ENCODE measurements at regions not wholly inside any gene's neighbourhood (a gene's known extent, or its start where the extent isn't known, plus 50 kb on each side); places are given as distances from the start of the nearest gene placed in this dataset.

DNA sequence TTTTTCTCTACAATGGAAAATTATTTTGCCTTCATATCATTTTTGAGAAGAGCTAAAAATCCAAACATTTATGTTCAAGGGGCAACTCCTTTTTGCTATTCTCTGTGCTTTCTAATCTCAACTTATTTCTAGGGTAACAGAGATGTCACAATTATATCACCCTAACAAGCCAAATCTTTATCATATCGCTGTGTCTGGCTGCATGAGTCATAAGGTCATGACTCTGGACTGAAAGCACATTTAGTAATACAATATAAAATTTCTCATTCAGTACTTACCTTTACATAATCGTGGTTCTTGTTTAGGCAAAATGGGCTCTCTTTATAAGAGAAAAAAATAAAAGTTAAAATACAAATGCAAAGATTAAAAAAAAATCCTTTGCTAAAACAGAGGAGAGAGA is 326.0 kb downstream of the CASP12 start (continued):
- TF ChIP-seq, protein P1, sequence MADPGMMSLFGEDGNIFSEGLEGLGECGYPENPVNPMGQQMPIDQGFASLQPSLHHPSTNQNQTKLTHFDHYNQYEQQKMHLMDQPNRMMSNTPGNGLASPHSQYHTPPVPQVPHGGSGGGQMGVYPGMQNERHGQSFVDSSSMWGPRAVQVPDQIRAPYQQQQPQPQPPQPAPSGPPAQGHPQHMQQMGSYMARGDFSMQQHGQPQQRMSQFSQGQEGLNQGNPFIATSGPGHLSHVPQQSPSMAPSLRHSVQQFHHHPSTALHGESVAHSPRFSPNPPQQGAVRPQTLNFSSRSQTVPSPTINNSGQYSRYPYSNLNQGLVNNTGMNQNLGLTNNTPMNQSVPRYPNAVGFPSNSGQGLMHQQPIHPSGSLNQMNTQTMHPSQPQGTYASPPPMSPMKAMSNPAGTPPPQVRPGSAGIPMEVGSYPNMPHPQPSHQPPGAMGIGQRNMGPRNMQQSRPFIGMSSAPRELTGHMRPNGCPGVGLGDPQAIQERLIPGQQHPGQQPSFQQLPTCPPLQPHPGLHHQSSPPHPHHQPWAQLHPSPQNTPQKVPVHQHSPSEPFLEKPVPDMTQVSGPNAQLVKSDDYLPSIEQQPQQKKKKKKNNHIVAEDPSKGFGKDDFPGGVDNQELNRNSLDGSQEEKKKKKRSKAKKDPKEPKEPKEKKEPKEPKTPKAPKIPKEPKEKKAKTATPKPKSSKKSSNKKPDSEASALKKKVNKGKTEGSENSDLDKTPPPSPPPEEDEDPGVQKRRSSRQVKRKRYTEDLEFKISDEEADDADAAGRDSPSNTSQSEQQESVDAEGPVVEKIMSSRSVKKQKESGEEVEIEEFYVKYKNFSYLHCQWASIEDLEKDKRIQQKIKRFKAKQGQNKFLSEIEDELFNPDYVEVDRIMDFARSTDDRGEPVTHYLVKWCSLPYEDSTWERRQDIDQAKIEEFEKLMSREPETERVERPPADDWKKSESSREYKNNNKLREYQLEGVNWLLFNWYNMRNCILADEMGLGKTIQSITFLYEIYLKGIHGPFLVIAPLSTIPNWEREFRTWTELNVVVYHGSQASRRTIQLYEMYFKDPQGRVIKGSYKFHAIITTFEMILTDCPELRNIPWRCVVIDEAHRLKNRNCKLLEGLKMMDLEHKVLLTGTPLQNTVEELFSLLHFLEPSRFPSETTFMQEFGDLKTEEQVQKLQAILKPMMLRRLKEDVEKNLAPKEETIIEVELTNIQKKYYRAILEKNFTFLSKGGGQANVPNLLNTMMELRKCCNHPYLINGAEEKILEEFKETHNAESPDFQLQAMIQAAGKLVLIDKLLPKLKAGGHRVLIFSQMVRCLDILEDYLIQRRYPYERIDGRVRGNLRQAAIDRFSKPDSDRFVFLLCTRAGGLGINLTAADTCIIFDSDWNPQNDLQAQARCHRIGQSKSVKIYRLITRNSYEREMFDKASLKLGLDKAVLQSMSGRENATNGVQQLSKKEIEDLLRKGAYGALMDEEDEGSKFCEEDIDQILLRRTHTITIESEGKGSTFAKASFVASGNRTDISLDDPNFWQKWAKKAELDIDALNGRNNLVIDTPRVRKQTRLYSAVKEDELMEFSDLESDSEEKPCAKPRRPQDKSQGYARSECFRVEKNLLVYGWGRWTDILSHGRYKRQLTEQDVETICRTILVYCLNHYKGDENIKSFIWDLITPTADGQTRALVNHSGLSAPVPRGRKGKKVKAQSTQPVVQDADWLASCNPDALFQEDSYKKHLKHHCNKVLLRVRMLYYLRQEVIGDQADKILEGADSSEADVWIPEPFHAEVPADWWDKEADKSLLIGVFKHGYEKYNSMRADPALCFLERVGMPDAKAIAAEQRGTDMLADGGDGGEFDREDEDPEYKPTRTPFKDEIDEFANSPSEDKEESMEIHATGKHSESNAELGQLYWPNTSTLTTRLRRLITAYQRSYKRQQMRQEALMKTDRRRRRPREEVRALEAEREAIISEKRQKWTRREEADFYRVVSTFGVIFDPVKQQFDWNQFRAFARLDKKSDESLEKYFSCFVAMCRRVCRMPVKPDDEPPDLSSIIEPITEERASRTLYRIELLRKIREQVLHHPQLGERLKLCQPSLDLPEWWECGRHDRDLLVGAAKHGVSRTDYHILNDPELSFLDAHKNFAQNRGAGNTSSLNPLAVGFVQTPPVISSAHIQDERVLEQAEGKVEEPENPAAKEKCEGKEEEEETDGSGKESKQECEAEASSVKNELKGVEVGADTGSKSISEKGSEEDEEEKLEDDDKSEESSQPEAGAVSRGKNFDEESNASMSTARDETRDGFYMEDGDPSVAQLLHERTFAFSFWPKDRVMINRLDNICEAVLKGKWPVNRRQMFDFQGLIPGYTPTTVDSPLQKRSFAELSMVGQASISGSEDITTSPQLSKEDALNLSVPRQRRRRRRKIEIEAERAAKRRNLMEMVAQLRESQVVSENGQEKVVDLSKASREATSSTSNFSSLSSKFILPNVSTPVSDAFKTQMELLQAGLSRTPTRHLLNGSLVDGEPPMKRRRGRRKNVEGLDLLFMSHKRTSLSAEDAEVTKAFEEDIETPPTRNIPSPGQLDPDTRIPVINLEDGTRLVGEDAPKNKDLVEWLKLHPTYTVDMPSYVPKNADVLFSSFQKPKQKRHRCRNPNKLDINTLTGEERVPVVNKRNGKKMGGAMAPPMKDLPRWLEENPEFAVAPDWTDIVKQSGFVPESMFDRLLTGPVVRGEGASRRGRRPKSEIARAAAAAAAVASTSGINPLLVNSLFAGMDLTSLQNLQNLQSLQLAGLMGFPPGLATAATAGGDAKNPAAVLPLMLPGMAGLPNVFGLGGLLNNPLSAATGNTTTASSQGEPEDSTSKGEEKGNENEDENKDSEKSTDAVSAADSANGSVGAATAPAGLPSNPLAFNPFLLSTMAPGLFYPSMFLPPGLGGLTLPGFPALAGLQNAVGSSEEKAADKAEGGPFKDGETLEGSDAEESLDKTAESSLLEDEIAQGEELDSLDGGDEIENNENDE (IDR thresholded peaks at IDR 0.05; ENCODE audit: insufficient replicate concordance, low read length), result no peak
- TF ChIP-seq EP300 (IDR thresholded peaks at IDR 0.05; ENCODE audit: borderline replicate concordance in 1 of 2, low read depth in 2 of 2, low read length in 2 of 2) (no peak), ATF2 (IDR thresholded peaks at IDR 0.05; ENCODE audit: low read length) (no peak), POU5F1 (IDR thresholded peaks at IDR 0.05; ENCODE audit: low read depth, low read length) (no peak), KDM5A (IDR thresholded peaks at IDR 0.05; ENCODE audit: low read length) (no peak), SP4 (IDR thresholded peaks at IDR 0.05; ENCODE audit: low read length) (no peak), NANOG (IDR thresholded peaks at IDR 0.05; ENCODE audit: insufficient read depth, low read depth, low read length, poor library complexity, severe bottlenecking) (no peak), CREB1 (IDR thresholded peaks at IDR 0.05) (no peak), SIN3A (conservative IDR thresholded peaks at IDR 0.05 in 1 of 2, IDR thresholded peaks at IDR 0.05 in 1 of 2; ENCODE audit: low read depth in 1 of 2, low read length in 2 of 2) (no peak), CBX8 (IDR thresholded peaks at IDR 0.05; ENCODE audit: borderline replicate concordance, low read depth, low read length) (no peak), CHD1 (IDR thresholded peaks at IDR 0.05; ENCODE audit: low read depth, low read length) (no peak)

All from H1 (cell line).